GM12878 (cell line): ENCODE measurements at regions not wholly inside any gene's neighbourhood (a gene's known extent, or its start where the extent isn't known, plus 50 kb on each side); places are given as distances from the start of the nearest gene placed in this dataset.

ENCODE experiments used
- JUNB ChIP-seq: IDR thresholded peaks from 2 replicates; pipeline ENCODE4 v1.6.1; 2016; ENCODE audit warnings: antibody characterized with exemption, mild to moderate bottlenecking
- SRF ChIP-seq, 2 experiments: IDR thresholded peaks; 2 replicates each; pipeline ENCODE4 v1.6.1; 2011; ENCODE audit warnings: low read depth in 2 of 2, low read length in 2 of 2, mild to moderate bottlenecking in 1 of 2, moderate library complexity in 1 of 2

- TF ChIP-seq SRF (IDR thresholded peaks at IDR 0.05; ENCODE audit: low read depth in 2 of 2, low read length in 2 of 2) (no peak), JUNB (no peak)
Observed at GRCh38 chr20:19922716-19923115, 94.4 kb upstream of the NAA20 start.
